Astrocyte (in vitro differentiated cells and primary cell): ENCODE measurements at regions not wholly inside any gene's neighbourhood (a gene's known extent, or its start where the extent isn't known, plus 50 kb on each side); places are given as distances from the start of the nearest gene placed in this dataset.

Experiments
- CTCF ChIP-seq: IDR thresholded peaks from 2 replicates; pipeline ENCODE4 v1.5.1; 2011; ENCODE audit warnings: low read depth, mild to moderate bottlenecking, inconsistent platforms, low read length, moderate library complexity; ENCODE audit not compliant: insufficient read depth
- EZH2 ChIP-seq: IDR thresholded peaks from 2 replicates; pipeline ENCODE4 v1.6.1; 2012; ENCODE audit warnings: mild to moderate bottlenecking, low read length, inconsistent platforms; ENCODE audit not compliant: insufficient read depth

GRCh38 chr12:3362737-3363136 lies 128.3 kb upstream of the PRMT8 start:
- TF ChIP-seq CTCF (no peak), EZH2 (no peak)
